ENCODE measurements at regions not wholly inside any gene's neighbourhood (a gene's known extent, or its start where the extent isn't known, plus 50 kb on each side); places are given as distances from the start of the nearest gene placed in this dataset.
A peak's percentile ranks its signal among the peaks of the same experiment; 100 is the strongest.

GRCh38 chr15:35880896-35881295, 334.9 kb upstream of the DPH6 start:
- peak; percentile 85 for ATAC-seq (ENCODE audit: low read depth)

GRCh38 chr15:35885870-35886269, 339.9 kb upstream of the DPH6 start:
- peak; percentile 78 for ATAC-seq (ENCODE audit: low read depth)
- H3K4me1 ChIP-seq (ENCODE audit: insufficient read depth, poor library complexity, severe bottlenecking) = peaks cover 26% of the 10 kb centered on the region
- no peaks in the 10 kb centered on the region for H3K27me3 ChIP-seq (ENCODE audit: insufficient read depth, poor library complexity, severe bottlenecking)
- no peak for TF ChIP-seq CTCF (IDR thresholded peaks at IDR 0.05; ENCODE audit: poor library complexity, severe bottlenecking)
- no peaks in the 10 kb centered on the region for H3K36me3 ChIP-seq (ENCODE audit: low read depth)
- H3K27ac ChIP-seq (ENCODE audit: poor library complexity, severe bottlenecking) = peak overlapping the region; percentile 43
- DNase-seq (ENCODE audit: low spot score) = no peak
- H3K4me3 ChIP-seq (ENCODE audit: severe bottlenecking) = no peak overlapping the region
- no peaks in the 10 kb centered on the region for H3K9me3 ChIP-seq (ENCODE audit: severe bottlenecking)

More at GRCh38 chr15:35880896-35881295, 334.9 kb upstream of the DPH6 start:
- no peak for DNase-seq (ENCODE audit: low spot score)
- no peak overlapping the region for H3K27ac ChIP-seq (ENCODE audit: poor library complexity, severe bottlenecking)
- peaks cover 8% of the 10 kb centered on the region for H3K4me1 ChIP-seq (ENCODE audit: insufficient read depth, poor library complexity, severe bottlenecking)
- no peaks in the 10 kb centered on the region for H3K9me3 ChIP-seq (ENCODE audit: severe bottlenecking)
- no peaks in the 10 kb centered on the region for H3K27me3 ChIP-seq (ENCODE audit: insufficient read depth, poor library complexity, severe bottlenecking)
- no peak overlapping the region for H3K4me3 ChIP-seq (ENCODE audit: severe bottlenecking)
- no peak for TF ChIP-seq CTCF (IDR thresholded peaks at IDR 0.05; ENCODE audit: poor library complexity, severe bottlenecking)
- H3K36me3 ChIP-seq (ENCODE audit: low read depth) = no peaks in the 10 kb centered on the region

GRCh38 chr15:35886765-35887164, 340.8 kb upstream of the DPH6 start:
- Histone ChIP-seq H3K9me3 (ENCODE audit: severe bottlenecking) (no peaks in the 10 kb centered on the region), H3K27me3 (ENCODE audit: insufficient read depth, poor library complexity, severe bottlenecking) (no peaks in the 10 kb centered on the region), H3K36me3 (ENCODE audit: low read depth) (no peaks in the 10 kb centered on the region), H3K27ac (ENCODE audit: poor library complexity, severe bottlenecking) (peak overlapping the region; percentile 43), H3K4me1 (ENCODE audit: insufficient read depth, poor library complexity, severe bottlenecking) (peaks cover 26% of the 10 kb centered on the region), H3K4me3 (ENCODE audit: severe bottlenecking) (no peak overlapping the region)
- no peak for TF ChIP-seq CTCF (IDR thresholded peaks at IDR 0.05; ENCODE audit: poor library complexity, severe bottlenecking)
- peak; percentile 52 for ATAC-seq (ENCODE audit: low read depth)
- DNase-seq (ENCODE audit: low spot score) = no peak

- DNase-seq (ENCODE audit: low spot score) (no peak), ATAC-seq (ENCODE audit: low read depth) (no peak)
- no peak for TF ChIP-seq CTCF (IDR thresholded peaks at IDR 0.05; ENCODE audit: poor library complexity, severe bottlenecking)
- no peak overlapping the region for H3K4me3 ChIP-seq (ENCODE audit: severe bottlenecking)
- H3K4me1 ChIP-seq (ENCODE audit: insufficient read depth, poor library complexity, severe bottlenecking) = peaks cover 26% of the 10 kb centered on the region
- no peaks in the 10 kb centered on the region for H3K9me3 ChIP-seq (ENCODE audit: severe bottlenecking)
- H3K27ac ChIP-seq (ENCODE audit: poor library complexity, severe bottlenecking) = no peak overlapping the region
- no peaks in the 10 kb centered on the region for H3K36me3 ChIP-seq (ENCODE audit: low read depth)
- no peaks in the 10 kb centered on the region for H3K27me3 ChIP-seq (ENCODE audit: insufficient read depth, poor library complexity, severe bottlenecking)
Measured at GRCh38 chr15:35888815-35889214, 342.9 kb upstream of the DPH6 start.

- DNase-seq (ENCODE audit: low spot score) = no peak
- TF ChIP-seq CTCF (IDR thresholded peaks at IDR 0.05; ENCODE audit: poor library complexity, severe bottlenecking) = no peak
- Histone ChIP-seq H3K4me3 (ENCODE audit: severe bottlenecking) (no peak overlapping the region), H3K36me3 (ENCODE audit: low read depth) (no peaks in the 10 kb centered on the region), H3K27me3 (ENCODE audit: insufficient read depth, poor library complexity, severe bottlenecking) (no peaks in the 10 kb centered on the region), H3K27ac (ENCODE audit: poor library complexity, severe bottlenecking) (no peak overlapping the region), H3K9me3 (ENCODE audit: severe bottlenecking) (no peaks in the 10 kb centered on the region), H3K4me1 (ENCODE audit: insufficient read depth, poor library complexity, severe bottlenecking) (no peaks in the 10 kb centered on the region)
- ATAC-seq (ENCODE audit: low read depth) = no peak
Measured at GRCh38 chr15:35907511-35907910, 361.5 kb upstream of the DPH6 start.
